GM12872 (cell line): ENCODE measurements at regions not wholly inside any gene's neighbourhood (a gene's known extent, or its start where the extent isn't known, plus 50 kb on each side); places are given as distances from the start of the nearest gene placed in this dataset.

Experiments
- TF ChIP-seq, protein P1 (sequence below): IDR thresholded peaks from 3 replicates; pipeline ENCODE4 v1.5.1; 2011; ENCODE audit warnings: low read depth, mild to moderate bottlenecking, low read length, moderate library complexity; ENCODE audit not compliant: insufficient read depth

DNA sequence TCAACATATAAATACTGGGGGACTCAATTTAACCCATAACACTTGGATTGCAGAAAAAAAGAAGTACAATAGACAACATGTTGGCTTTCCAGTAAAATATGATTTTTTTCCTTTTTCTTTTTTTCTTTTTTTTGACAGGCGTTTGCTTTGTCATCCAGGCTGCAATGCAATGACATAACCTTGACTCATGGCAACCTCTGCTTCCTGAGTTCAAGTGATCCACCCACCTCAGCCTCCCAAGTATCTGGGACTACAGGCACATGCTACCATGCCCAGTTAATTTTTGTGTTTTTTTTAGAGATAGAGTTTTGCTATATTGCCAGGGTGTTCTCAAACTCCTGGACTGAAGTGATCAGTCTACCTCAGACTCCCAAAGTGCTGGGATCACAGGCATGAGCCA, 1512.0 kb upstream of the PRMT6 start:
- TF ChIP-seq, protein P1, sequence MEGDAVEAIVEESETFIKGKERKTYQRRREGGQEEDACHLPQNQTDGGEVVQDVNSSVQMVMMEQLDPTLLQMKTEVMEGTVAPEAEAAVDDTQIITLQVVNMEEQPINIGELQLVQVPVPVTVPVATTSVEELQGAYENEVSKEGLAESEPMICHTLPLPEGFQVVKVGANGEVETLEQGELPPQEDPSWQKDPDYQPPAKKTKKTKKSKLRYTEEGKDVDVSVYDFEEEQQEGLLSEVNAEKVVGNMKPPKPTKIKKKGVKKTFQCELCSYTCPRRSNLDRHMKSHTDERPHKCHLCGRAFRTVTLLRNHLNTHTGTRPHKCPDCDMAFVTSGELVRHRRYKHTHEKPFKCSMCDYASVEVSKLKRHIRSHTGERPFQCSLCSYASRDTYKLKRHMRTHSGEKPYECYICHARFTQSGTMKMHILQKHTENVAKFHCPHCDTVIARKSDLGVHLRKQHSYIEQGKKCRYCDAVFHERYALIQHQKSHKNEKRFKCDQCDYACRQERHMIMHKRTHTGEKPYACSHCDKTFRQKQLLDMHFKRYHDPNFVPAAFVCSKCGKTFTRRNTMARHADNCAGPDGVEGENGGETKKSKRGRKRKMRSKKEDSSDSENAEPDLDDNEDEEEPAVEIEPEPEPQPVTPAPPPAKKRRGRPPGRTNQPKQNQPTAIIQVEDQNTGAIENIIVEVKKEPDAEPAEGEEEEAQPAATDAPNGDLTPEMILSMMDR, result no peak

DNA sequence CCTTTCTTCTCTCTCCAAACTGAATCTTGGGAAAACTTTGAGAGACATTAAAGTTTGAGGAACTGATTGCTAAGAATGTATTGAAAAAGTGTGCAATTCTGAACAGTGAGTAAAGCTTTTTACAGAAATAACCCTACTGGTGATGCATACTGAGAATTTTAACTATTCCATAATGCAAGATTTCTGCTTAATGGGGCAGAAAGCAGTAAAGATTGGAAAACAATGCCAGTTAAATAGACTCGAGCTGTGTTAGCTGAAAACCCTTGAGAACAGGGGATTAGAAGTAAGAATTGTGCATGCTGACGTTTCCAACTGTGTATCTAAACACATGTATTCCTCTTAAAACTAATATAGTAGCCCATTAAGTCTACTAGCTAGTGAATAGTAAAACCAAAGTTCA, 1500.2 kb upstream of the PRMT6 start:
- TF ChIP-seq, protein P1, result no peak

DNA sequence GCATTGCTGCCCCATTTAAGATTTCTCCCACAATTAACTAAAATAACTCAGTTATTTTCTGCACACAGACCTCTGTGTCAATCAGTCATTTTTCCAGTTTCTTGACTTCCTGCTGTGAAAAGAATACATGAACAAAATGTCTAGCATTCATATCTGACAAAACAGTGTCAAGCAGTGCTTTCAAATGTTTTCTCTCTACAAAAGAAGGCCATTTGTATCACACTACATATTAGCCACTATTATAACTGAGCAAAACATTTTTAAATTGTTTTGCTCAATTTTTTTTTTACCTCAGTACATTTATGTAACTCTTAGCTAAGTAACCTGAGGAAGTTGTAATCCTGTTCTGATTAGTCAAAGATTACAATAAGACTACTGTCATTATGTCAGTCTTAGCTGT, 1498.5 kb upstream of the PRMT6 start:
- TF ChIP-seq, protein P1, result no peak

DNA sequence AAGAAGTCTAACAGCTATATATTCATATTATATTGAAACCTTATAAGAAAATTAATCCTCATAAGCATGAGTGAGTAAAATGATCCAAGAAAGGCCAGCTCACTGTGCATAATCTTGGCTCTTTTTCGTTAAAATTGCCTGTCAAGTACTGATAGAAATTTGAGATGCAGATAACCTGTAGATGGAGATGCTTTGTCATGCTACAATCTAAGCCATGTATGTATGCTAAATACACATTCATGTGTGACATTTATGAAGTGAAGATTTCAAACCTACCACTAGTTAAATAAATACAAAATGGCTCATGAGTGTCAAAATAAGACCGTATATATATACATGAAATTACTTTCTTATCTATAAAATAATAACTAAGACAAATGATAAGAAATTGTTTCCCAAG, 1491.5 kb upstream of the PRMT6 start:
- TF ChIP-seq, protein P1, result no peak

DNA sequence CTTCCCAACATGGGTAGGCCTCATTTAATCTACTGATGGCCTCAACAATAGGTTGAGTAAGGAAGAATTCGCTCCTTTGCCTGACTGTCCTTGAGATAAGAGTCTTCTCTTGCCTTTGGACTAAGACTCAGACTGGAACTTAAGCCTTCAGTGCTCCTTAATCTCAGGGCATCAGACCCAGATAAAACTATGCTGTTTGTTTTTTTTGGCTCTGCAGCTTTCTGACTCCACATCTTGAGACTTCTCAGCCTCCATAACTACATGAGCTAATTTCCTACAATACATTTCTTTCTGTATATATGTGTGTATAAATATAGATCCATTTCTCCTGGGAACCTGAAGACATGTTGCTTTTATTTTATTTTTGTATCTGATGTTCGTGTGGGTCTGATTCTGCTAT, 1470.7 kb upstream of the PRMT6 start:
- TF ChIP-seq, protein P1, result no peak

DNA sequence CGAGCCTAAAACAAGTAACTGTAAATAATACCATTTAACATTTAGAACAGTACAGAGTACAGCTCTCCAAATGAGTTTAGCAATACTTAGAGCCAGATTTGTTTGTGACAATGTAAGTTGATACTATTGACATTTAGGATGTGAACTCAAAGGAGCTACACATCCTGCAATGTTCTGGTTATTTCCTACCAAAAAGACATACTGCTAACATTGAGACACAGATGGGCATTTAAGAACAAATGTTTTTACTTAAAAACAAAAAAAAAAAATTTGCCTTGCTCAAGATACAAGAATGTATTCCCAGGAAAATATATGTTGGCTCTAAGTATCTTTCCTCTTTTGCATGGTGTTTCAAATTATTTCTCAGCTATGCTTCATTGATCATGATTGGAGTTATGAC, 1464.8 kb upstream of the PRMT6 start:
- TF ChIP-seq, protein P1, result no peak

DNA sequence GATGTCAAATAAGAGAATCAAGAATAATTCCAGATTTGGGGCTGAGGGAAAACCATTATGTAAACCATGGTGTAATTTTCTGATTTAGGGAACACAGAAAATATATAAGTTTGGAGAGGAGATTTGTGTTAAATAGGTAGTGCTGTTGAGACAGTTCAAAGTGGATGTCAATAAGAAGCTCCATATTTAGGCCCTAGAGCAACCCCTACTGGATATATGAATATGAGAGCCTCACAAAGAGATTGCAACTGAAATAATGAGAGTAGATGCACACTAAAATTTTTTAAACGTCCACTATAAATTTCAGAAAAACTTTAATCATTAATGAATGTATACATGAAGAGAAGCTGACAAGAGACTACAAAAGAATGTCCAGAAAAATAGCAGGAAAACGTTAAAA, 1447.8 kb upstream of the PRMT6 start:
- TF ChIP-seq, protein P1, result no peak
